ENCODE measurements at regions not wholly inside any gene's neighbourhood (a gene's known extent, or its start where the extent isn't known, plus 50 kb on each side); places are given as distances from the start of the nearest gene placed in this dataset.
"Not testable (repeated sequence)": the region's sequence is repeated elsewhere in the genome, so short reads cannot be mapped to it uniquely, and the experiment has no call there.

- not testable (repeated sequence) for TF ChIP-seq POLR2AphosphoS5 (IDR thresholded peaks at IDR 0.05; ENCODE audit: control insufficient read depth, insufficient read depth, low read depth, low read length); ZNF133 (CRISPR knock-in tag; IDR thresholded peaks at IDR 0.05); CHD1 (IDR thresholded peaks at IDR 0.05; ENCODE audit: low read length); NFYB (IDR thresholded peaks at IDR 0.05; ENCODE audit: extremely low read depth, insufficient read length); ZNF780A (CRISPR knock-in tag; IDR thresholded peaks at IDR 0.05); ZNF507 (tag; conservative IDR thresholded peaks at IDR 0.05); ZNF165 (CRISPR knock-in tag; IDR thresholded peaks at IDR 0.05; ENCODE audit: borderline replicate concordance); ZFX (CRISPR knock-in tag; IDR thresholded peaks at IDR 0.05)
Observed at GRCh38 chr1:191511480-191511879, 646.8 kb upstream of the RGS18 start.
